Trophoblast cell (in vitro differentiated cells and primary cell): ENCODE measurements at regions not wholly inside any gene's neighbourhood (a gene's known extent, or its start where the extent isn't known, plus 50 kb on each side); places are given as distances from the start of the nearest gene placed in this dataset.

Experiments
- DNase-seq, 2 donors: peaks; one replicate each; pipeline ENCODE4 v3.0.0-alpha.2; 2016
- H2AFZ ChIP-seq: 2 replicates; pipeline ENCODE4 v1.6.1; 2013; ENCODE audit warnings: low read length, moderate library complexity, mild to moderate bottlenecking; ENCODE audit not compliant: insufficient read depth, poor library complexity
- H2AK5ac ChIP-seq: 2 replicates; pipeline ENCODE4 v1.6.1; 2013; ENCODE audit warnings: mild to moderate bottlenecking, low read length
- H2BK120ac ChIP-seq: 2 replicates; pipeline ENCODE4 v1.6.1; 2013; ENCODE audit warnings: low read length, mild to moderate bottlenecking, moderate library complexity; ENCODE audit not compliant: insufficient read depth, poor library complexity
- H2BK12ac ChIP-seq: 2 replicates; pipeline ENCODE4 v1.6.1; 2013; ENCODE audit warnings: mild to moderate bottlenecking, low read length, moderate library complexity
- H2BK5ac ChIP-seq: 2 replicates; pipeline ENCODE4 v1.6.1; 2013; ENCODE audit warnings: low read length, low read depth, moderate library complexity, mild to moderate bottlenecking; ENCODE audit not compliant: poor library complexity
- H3K14ac ChIP-seq: 2 replicates; pipeline ENCODE4 v1.6.1; 2013; ENCODE audit warnings: mild to moderate bottlenecking, low read length
- H3K18ac ChIP-seq: 2 replicates; pipeline ENCODE4 v1.6.1; 2013; ENCODE audit warnings: mild to moderate bottlenecking, low read length
- H3K23ac ChIP-seq: 2 replicates; pipeline ENCODE4 v1.6.1; 2013; ENCODE audit warnings: low read length
- H3K27ac ChIP-seq: 2 replicates; pipeline ENCODE4 v1.5.1; 2013; ENCODE audit warnings: low read depth, mild to moderate bottlenecking, inconsistent platforms, low read length, moderate library complexity
- H3K27me3 ChIP-seq: 2 replicates; pipeline ENCODE4 v1.6.1; 2013; ENCODE audit warnings: inconsistent platforms, mild to moderate bottlenecking, low read length, moderate library complexity; ENCODE audit not compliant: insufficient read depth
- H3K36me3 ChIP-seq, 2 experiments: 1 replicate in 1 of 2; 2 replicates in 1 of 2; pipeline ENCODE4 v1.6.1; 2013; ENCODE audit warnings: low read length in 2 of 2, mild to moderate bottlenecking in 2 of 2, moderate library complexity in 1 of 2; ENCODE audit not compliant: insufficient read depth in 2 of 2, control insufficient read depth in 1 of 2
- H3K4ac ChIP-seq: 2 replicates; pipeline ENCODE4 v1.6.1; 2013; ENCODE audit warnings: low read depth, mild to moderate bottlenecking, low read length, moderate library complexity
- H3K4me1 ChIP-seq, 2 experiments: 1 replicate in 1 of 2; 2 replicates in 1 of 2; pipeline ENCODE4 v1.6.1; 2013; ENCODE audit warnings: low read length in 2 of 2, mild to moderate bottlenecking in 2 of 2, moderate library complexity in 1 of 2; ENCODE audit not compliant: insufficient read depth in 2 of 2, control insufficient read depth in 1 of 2
- H3K4me2 ChIP-seq: 2 replicates; pipeline ENCODE4 v1.6.1; 2013; ENCODE audit warnings: inconsistent platforms, mild to moderate bottlenecking, low read length, moderate library complexity
- H3K4me3 ChIP-seq: 2 replicates; pipeline ENCODE4 v1.5.1; 2013; ENCODE audit warnings: mild to moderate bottlenecking, low read depth, low read length, inconsistent platforms
- H3K79me1 ChIP-seq: one replicate; pipeline ENCODE4 v1.6.1; 2013; ENCODE audit warnings: low read length
- H3K79me2 ChIP-seq: 2 replicates; pipeline ENCODE4 v1.6.1; 2013; ENCODE audit warnings: low read length, mild to moderate bottlenecking; ENCODE audit not compliant: control insufficient read depth, insufficient read depth, poor library complexity
- H3K9ac ChIP-seq: 2 replicates; pipeline ENCODE4 v1.6.1; 2013; ENCODE audit warnings: mild to moderate bottlenecking, low read length
- H3K9me3 ChIP-seq: 2 replicates; pipeline ENCODE4 v1.6.1; 2013; ENCODE audit warnings: low read depth, mild to moderate bottlenecking, control low read depth, inconsistent platforms, low read length; ENCODE audit not compliant: insufficient read depth
- H4K12ac ChIP-seq: 2 replicates; pipeline ENCODE4 v1.6.1; 2013; ENCODE audit warnings: low read depth, mild to moderate bottlenecking, low read length, moderate library complexity
- H4K8ac ChIP-seq: 2 replicates; pipeline ENCODE4 v1.6.1; 2013; ENCODE audit warnings: low read depth, mild to moderate bottlenecking, low read length, moderate library complexity
- H4K91ac ChIP-seq: one replicate; pipeline ENCODE4 v1.6.1; 2013; ENCODE audit warnings: low read depth, mild to moderate bottlenecking, low read length, moderate library complexity
- WGBS: extraction: QIAGEN DNeasy Blood & Tissue Kit; methylation state at CpG from one replicate; pipeline ENCODE4 v1.1.7; 2013; ENCODE audit warnings: missing lambda C conversion rate; ENCODE audit not compliant: insufficient read length, insufficient coverage; ENCODE audit errors: extremely low coverage; 5-methylcytosine and 5-hydroxymethylcytosine counted together

GRCh38 chr12:124144531-124145194 is 150.2 kb upstream of the RFLNA start:
- no peak for DNase-seq
- peaks cover 2 to 8% of the 10 kb centered on the region in 2 experiments for H3K4me1 ChIP-seq
- H3K27ac ChIP-seq: no peak overlapping the region
- H3K4me2 ChIP-seq: no peak overlapping the region
- H3K4me3 ChIP-seq: no peak overlapping the region
- no peak overlapping the region for H4K91ac ChIP-seq
- H3K4ac ChIP-seq: no peak overlapping the region
- H2BK12ac ChIP-seq: no peak overlapping the region
- no peak overlapping the region for H4K8ac ChIP-seq
- no peaks in the 10 kb centered on the region for H3K79me1 ChIP-seq
- H2BK120ac ChIP-seq: no peak overlapping the region
- no peak overlapping the region for H3K14ac ChIP-seq
- no peak overlapping the region for H3K23ac ChIP-seq
- no peaks in the 10 kb centered on the region for H3K79me2 ChIP-seq
- WGBS: no CpG with 5 or more reads among the region's 9 CpGs
- H2AFZ ChIP-seq: no peak overlapping the region
- peaks cover 5% of the 10 kb centered on the region for H3K9me3 ChIP-seq
- H3K27me3 ChIP-seq: no peaks in the 10 kb centered on the region
- H2AK5ac ChIP-seq: no peak overlapping the region
- H2BK5ac ChIP-seq: no peak overlapping the region
- H3K36me3 ChIP-seq: no peaks in the 10 kb centered on the region
- H4K12ac ChIP-seq: no peak overlapping the region
- H3K18ac ChIP-seq: no peak overlapping the region
- H3K9ac ChIP-seq: no peak overlapping the region

- no peak overlapping the region for H3K4me3 ChIP-seq
- H3K18ac ChIP-seq: no peak overlapping the region
- H3K27me3 ChIP-seq: no peaks in the 10 kb centered on the region
- H3K79me2 ChIP-seq: no peaks in the 10 kb centered on the region
- H4K8ac ChIP-seq: no peak overlapping the region
- H3K27ac ChIP-seq: no peak overlapping the region
- H3K9ac ChIP-seq: no peak overlapping the region
- H3K79me1 ChIP-seq: no peaks in the 10 kb centered on the region
- H3K23ac ChIP-seq: no peak overlapping the region
- no peak overlapping the region for H2AK5ac ChIP-seq
- H3K4ac ChIP-seq: no peak overlapping the region
- no peaks in the 10 kb centered on the region for H3K36me3 ChIP-seq
- no peak overlapping the region for H4K12ac ChIP-seq
- WGBS: no CpG with 5 or more reads among the region's 2 CpGs
- peaks cover 5% of the 10 kb centered on the region for H3K9me3 ChIP-seq
- no peak for DNase-seq
- no peak overlapping the region for H4K91ac ChIP-seq
- no peak overlapping the region for H2BK12ac ChIP-seq
- no peak overlapping the region for H3K14ac ChIP-seq
- H2BK5ac ChIP-seq: no peak overlapping the region
- no peak overlapping the region for H2AFZ ChIP-seq
- no peak overlapping the region for H2BK120ac ChIP-seq
- no peak overlapping the region for H3K4me2 ChIP-seq
- H3K4me1 ChIP-seq: peaks cover 0 to 6% of the 10 kb centered on the region in 2 experiments
These were observed 147.9 kb upstream of the RFLNA start for GRCh38 chr12:124147027-124147426.

- Histone ChIP-seq H4K91ac (no peak overlapping the region), H3K4me1 (peaks cover 0 to 6% of the 10 kb centered on the region in 2 experiments), H3K36me3 (no peaks in the 10 kb centered on the region), H3K9ac (no peak overlapping the region), H4K8ac (no peak overlapping the region), H3K79me1 (no peaks in the 10 kb centered on the region), H2AK5ac (no peak overlapping the region), H2BK12ac (no peak overlapping the region), H2BK5ac (no peak overlapping the region), H4K12ac (no peak overlapping the region), H3K4me3 (no peak overlapping the region), H3K4me2 (no peak overlapping the region), H3K27me3 (no peaks in the 10 kb centered on the region), H2BK120ac (no peak overlapping the region), H3K9me3 (peaks cover 1% of the 10 kb centered on the region), H2AFZ (no peak overlapping the region), H3K23ac (no peak overlapping the region), H3K79me2 (no peaks in the 10 kb centered on the region), H3K18ac (no peak overlapping the region), H3K14ac (no peak overlapping the region), H3K27ac (no peak overlapping the region), H3K4ac (no peak overlapping the region)
- no peak for DNase-seq
- no CpG with 5 or more reads among the region's 6 CpGs for WGBS
These were observed 147.3 kb upstream of the RFLNA start for GRCh38 chr12:124147575-124147974.

- H4K12ac ChIP-seq: no peak overlapping the region
- H2AK5ac ChIP-seq: no peak overlapping the region
- DNase-seq: no peak
- H4K8ac ChIP-seq: no peak overlapping the region
- no peaks in the 10 kb centered on the region for H3K79me1 ChIP-seq
- H2AFZ ChIP-seq: no peak overlapping the region
- H3K23ac ChIP-seq: no peak overlapping the region
- no CpG with 5 or more reads among the region's 13 CpGs for WGBS
- H3K18ac ChIP-seq: no peak overlapping the region
- no peak overlapping the region for H4K91ac ChIP-seq
- H3K9me3 ChIP-seq: no peaks in the 10 kb centered on the region
- H3K27me3 ChIP-seq: no peaks in the 10 kb centered on the region
- H3K36me3 ChIP-seq: no peaks in the 10 kb centered on the region
- H3K79me2 ChIP-seq: no peaks in the 10 kb centered on the region
- no peak overlapping the region for H2BK12ac ChIP-seq
- H3K27ac ChIP-seq: no peak overlapping the region
- H3K14ac ChIP-seq: no peak overlapping the region
- no peak overlapping the region for H3K4ac ChIP-seq
- no peak overlapping the region for H3K4me3 ChIP-seq
- H2BK120ac ChIP-seq: no peak overlapping the region
- H2BK5ac ChIP-seq: no peak overlapping the region
- no peak overlapping the region for H3K4me2 ChIP-seq
- H3K9ac ChIP-seq: no peak overlapping the region
- peaks cover 0 to 6% of the 10 kb centered on the region in 2 experiments for H3K4me1 ChIP-seq
These were observed 146.2 kb upstream of the RFLNA start for GRCh38 chr12:124148481-124149273.
